Choroid plexus epithelial cell (primary cell): ENCODE measurements at regions not wholly inside any gene's neighbourhood (a gene's known extent, or its start where the extent isn't known, plus 50 kb on each side); places are given as distances from the start of the nearest gene placed in this dataset.

Experiments
- DNase-seq: peaks from one replicate; pipeline ENCODE4 v3.0.0-alpha.2; 2010; ENCODE audit warnings: low read depth
- H3K4me3 ChIP-seq: 2 replicates; pipeline ENCODE4 v1.5.1; 2011; ENCODE audit warnings: low read depth, mild to moderate bottlenecking, control low read depth, low read length, moderate library complexity
- TF ChIP-seq, protein P1 (sequence below): conservative IDR thresholded peaks from 2 replicates; pipeline ENCODE4 v1.5.1; 2011; ENCODE audit warnings: low read depth, mild to moderate bottlenecking, control low read depth, inconsistent platforms, low read length, moderate library complexity

DNA sequence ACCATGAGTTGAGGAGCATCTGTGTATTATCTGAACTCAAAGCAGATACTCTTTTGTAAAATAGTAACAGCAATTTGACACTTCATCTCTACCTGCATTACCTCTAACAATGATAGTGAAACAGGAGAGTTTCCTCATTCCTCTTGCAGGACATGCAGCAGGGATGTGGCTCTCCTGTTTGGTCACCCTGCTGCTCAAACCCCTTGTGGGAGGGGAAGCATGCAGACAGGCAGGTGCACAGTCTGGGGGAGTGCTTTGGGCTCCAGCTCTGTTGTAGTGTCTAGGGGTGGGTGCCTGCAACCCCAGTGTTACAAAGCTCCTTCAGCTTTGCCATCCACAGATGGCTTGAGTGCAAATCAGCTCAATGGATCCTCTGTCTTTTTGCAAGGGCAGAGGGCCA lies 827.6 kb downstream of the DACH1 start:
- TF ChIP-seq, protein P1, sequence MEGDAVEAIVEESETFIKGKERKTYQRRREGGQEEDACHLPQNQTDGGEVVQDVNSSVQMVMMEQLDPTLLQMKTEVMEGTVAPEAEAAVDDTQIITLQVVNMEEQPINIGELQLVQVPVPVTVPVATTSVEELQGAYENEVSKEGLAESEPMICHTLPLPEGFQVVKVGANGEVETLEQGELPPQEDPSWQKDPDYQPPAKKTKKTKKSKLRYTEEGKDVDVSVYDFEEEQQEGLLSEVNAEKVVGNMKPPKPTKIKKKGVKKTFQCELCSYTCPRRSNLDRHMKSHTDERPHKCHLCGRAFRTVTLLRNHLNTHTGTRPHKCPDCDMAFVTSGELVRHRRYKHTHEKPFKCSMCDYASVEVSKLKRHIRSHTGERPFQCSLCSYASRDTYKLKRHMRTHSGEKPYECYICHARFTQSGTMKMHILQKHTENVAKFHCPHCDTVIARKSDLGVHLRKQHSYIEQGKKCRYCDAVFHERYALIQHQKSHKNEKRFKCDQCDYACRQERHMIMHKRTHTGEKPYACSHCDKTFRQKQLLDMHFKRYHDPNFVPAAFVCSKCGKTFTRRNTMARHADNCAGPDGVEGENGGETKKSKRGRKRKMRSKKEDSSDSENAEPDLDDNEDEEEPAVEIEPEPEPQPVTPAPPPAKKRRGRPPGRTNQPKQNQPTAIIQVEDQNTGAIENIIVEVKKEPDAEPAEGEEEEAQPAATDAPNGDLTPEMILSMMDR: no peak

DNA sequence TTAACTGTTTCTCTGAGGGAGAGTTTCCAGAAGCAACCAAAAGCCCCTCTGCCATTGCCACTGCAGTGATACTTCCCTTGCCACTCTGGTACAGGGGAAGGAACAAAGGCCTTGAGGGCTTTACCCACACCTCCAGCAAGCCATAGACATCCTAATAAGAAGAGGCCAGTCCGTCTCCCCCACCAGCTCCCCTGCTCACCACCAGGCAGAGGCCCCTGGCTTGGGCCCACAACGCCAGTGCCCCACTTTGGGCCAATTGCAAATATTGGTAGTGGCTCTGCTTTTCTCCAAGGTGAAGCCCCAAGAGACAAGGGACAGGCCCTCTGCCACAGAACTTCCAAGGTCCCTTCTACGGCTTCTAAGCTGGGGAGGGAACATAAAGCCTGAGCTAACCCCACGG lies 833.0 kb downstream of the DACH1 start:
- H3K4me3 ChIP-seq: no peak overlapping the region
- DNase-seq: no peak
- TF ChIP-seq, protein P1: no peak

More for the DNA sequence above, 827.6 kb downstream of the DACH1 start:
- no peak for DNase-seq
- no peak overlapping the region for H3K4me3 ChIP-seq

DNA sequence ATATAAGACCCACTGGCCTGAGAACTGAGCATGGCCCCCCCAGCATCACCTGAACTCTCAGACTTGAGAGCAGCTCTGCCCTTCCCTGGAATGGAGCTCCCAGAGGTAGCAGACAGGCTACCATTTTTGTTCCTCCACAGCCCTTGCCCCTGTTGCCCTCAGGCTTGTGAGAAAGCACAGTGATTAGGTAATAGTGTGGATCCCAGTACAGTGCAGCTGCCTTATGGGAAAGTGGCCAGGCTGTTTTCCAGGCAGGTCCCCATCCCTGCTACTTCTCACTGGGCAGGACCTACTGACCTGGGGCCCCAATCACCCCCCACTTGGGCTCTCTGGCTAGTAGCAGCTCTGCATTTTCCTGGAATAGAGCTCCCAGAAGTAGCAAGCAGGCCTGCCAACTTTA lies 834.0 kb downstream of the DACH1 start:
- TF ChIP-seq, protein P1: no peak
- no peak overlapping the region for H3K4me3 ChIP-seq
- DNase-seq: no peak

DNA sequence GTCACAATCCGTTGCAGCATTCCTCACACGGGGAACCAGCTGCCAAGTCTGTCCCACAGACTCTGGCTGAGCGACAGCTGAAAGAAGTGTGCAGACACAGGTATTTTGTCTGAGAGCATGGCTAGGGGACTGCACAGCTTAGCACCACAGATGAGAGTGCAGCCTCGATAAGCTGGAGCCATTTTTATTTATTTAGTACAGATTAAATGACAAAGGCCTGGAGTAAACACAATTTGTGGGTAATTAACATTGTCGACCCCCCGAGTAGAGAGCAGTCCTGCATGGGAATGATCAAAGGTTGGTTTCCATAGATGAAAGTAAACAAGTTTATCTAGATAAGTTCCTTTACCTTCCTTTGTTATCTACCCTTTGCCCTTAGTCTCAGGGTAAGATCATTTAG lies 836.2 kb downstream of the DACH1 start:
- TF ChIP-seq, protein P1: no peak
- no peak for DNase-seq
- H3K4me3 ChIP-seq: no peak overlapping the region

DNA sequence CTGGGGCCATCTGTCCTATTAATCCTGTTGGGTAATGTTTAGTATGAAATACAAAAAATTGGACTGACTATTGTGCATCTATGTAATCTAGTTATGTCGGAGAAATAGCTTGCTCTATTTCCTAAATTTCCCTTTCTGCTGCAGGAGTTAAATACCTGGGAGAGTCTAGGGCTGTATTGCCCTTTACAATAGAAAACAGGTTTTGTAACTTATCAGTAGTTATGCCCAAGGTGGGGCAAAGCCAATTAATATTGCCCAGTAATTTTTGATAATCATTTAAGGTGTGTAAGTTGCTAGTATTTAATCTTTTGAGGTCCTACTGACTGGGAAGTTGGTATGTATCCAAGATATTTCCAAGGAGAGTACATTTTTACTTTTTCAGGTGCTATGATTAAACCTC lies 838.1 kb downstream of the DACH1 start:
- DNase-seq: no peak
- TF ChIP-seq, protein P1: no peak
- H3K4me3 ChIP-seq: no peak overlapping the region

DNA sequence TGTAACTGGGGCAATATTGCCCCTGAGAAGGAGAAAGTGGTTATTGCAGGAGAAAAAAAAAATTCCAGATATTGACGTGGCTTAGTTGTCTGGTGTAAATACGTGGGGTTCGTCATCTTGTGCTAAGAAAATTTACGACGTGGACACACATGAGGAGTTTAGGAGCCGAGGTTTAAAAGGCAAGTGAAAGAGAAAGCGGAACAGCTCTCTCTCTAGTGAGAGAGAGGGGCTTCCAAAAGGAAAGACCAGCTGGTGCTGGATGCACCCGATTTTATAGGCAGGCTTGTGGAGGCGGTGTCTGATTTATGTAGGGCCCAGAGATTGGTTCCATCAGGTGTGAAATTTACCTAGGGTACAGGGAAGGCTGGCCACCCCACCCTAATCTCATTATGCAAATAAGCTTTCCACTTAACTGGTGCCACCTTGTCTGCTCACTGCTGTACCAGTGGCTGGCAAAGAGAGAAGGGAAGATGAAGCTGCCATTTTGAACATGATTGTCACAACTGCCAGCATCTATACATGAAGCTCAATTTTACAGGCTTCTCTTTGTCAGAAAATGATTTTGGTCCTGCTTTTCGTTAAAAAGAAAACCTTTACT lies 845.1 kb downstream of the DACH1 start:
- DNase-seq: no peak
- no peak overlapping the region for H3K4me3 ChIP-seq
- TF ChIP-seq, protein P1: no peak

DNA sequence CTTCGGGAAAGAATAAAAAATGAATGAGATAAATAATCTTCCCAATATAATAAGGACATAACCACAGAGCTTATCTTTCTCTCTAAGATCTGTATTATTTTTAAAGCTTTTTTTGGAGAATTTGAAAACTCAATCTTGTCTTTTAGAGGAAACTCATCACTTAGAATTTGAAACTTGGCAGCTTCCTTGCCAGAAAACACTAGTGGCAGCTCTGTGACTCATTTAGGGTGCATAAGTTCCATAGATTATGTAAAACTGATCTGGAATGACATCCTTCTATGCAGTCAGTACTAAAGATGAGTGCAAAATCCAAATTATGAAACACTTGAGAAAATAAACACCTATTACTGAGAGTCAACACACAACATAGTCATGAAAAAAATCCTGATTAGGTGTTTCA lies 848.0 kb downstream of the DACH1 start:
- H3K4me3 ChIP-seq: no peak overlapping the region
- peak; percentile 8 for DNase-seq

More for the DNA sequence above, 848.0 kb downstream of the DACH1 start:
- TF ChIP-seq, protein P1: no peak
